GM21717 (cell line): ENCODE measurements at regions not wholly inside any gene's neighbourhood (a gene's known extent, or its start where the extent isn't known, plus 50 kb on each side); places are given as distances from the start of the nearest gene placed in this dataset.

Experiments used
- ATAC-seq: cut with Tn5 transposase; IDR thresholded peaks from one replicate; pipeline ENCODE4 v1.9.1; 2021; ENCODE audit warnings: mild to moderate bottlenecking, moderate library complexity; ENCODE audit not compliant: unreplicated experiment

DNA sequence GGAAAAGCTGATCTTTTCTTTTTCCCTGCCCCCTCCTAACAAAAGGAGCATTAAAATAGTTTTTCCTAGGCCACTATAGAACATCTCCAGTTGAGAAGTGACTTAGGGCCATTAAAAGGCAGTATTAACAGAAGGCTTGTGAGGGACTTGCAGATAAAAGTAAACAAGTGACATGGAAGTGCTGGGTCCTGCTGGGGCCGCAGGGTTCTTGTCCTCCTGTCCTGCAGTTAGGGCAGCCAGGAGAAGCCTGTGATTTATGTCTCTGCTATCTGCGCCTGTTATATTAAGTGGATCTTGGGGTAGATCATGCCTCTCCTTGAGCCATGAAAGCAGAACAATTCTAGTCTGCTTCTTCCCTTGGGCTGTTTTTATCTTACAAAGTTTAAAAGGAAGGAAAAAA, 271.4 kb upstream of the C11orf87 start:
- no peak for ATAC-seq

DNA sequence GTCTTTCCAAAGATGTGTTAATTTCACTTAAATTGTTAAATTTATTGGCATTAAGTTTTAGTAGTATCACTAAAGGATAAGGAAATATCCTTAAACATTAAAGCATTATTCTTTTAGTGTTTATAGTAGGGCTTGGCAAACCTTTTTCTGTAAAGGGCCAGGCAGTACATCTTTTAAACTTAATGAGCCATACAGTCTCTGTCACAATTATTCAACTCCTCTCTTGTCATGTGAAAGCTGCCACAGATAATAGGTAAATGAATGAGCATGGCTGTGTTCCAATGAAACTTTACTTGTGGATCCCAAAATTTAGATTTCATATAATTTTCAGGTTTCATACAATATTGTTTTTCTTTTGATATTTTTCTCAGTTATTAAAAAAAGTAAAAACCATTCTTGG, 268.2 kb upstream of the C11orf87 start:
- ATAC-seq: no peak

DNA sequence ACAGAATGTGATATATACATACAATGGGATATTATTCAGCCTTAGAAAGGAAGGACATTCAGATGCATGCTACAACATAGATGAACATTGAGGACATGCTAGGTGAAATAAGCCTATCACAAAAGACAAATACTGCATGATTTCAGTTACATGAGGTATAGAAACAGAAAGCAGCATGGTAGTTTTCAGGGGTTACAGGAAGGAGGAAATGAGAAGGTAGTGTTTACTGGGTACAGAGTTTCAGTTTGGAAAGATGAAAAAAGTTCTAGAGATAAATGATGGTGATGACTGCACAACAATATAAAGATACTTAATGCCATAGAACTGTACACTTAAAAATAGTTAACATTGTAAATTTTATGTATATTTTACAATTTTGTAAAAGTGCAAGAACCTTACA, 266.7 kb upstream of the C11orf87 start:
- peak; percentile 88 for ATAC-seq

DNA sequence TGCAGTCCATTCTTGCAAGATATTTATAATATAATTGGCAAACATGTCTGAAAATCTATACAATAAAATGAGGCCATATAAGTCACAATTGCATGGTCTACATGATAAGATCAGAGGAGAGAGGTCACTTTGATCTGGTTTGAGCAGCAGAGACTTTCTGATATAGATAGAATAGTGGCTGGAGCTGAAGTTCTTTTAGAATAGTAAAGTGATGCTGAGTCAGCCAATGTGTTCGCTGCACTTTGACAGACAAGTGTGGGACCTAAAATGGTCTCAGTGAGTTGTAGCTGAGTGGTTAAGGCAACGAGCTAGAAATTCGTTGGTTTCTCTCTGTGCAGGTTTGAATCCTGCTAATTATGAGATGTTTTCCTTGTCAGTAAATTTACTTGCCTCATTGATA, 257.0 kb upstream of the C11orf87 start:
- ATAC-seq: no peak

DNA sequence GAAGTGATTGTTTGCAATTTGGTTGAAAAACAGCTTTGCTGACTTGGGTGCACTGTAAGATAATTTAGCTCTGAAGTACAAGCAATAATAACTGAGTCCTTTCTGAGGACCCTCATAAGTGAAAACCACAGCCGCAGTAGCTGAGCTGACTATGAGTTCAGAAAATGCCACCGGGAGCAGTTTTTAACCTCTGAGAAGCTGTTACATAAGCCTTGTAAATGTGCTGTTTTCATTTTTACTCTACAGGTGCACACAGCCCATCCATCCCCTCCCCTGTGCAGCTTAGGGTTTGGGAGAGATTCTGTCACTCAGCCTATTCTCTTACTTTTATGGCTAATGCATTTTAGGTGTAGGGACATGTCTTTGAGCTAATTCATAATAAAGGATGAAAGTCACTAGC, 255.5 kb upstream of the C11orf87 start:
- ATAC-seq: no peak

DNA sequence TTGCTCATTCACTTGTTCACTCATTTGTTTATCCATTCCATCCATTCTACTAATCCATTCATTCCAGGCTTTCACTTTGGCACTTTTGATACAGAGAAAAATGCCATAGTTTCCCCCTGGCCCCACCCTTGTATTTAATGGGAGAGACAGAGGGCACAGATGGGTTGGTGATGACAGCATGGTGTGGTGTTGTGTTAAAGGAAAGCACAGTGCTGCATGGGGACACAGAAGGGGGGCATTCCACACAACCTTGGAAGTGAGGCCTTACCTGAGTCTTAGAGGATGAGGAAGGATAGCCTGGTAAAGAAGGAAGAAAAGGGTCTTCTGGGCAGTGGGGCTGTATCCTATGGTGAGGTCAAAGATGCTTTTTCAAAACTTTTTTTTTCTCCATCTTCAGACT, 248.5 kb upstream of the C11orf87 start:
- ATAC-seq: no peak

DNA sequence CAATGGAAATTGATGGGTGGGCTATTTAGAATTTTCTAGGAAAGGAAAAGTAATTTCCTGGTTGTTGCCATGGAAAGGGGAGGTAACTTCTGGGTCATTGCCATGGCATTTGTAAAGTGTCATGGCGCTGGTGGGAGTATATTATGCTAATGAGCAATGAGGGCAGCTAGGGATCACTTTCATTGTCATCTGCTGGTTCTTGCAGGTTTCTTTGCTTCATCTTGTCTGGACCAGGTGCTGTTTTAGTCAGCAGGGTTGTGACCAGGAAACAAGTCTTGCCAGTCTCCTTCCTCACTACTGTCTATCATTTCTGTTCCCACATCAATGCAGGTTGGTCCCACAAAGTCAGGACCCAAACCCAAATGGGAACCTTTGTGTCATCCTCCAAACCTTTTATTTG, 237.6 kb upstream of the C11orf87 start:
- no peak for ATAC-seq

DNA sequence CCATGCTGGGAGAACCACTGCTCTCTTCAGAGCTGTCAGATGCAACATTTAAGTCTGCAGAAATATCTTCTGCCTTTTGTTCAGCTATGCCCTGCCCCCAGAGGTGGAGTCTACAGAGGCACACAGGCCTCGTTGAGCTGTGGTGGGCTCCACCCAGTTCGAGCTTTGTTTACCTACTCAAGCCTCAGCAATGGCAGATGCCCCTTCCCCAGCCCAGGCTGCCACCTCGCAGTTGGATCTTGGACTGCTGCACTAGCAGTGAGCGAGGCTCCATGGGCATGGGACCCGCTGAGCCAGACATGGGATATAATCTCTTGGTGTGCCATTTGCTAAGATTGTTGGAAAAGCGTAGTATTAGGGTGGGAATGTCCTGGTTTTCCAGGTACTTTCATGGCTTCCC, 229.1 kb upstream of the C11orf87 start:
- ATAC-seq: no peak

DNA sequence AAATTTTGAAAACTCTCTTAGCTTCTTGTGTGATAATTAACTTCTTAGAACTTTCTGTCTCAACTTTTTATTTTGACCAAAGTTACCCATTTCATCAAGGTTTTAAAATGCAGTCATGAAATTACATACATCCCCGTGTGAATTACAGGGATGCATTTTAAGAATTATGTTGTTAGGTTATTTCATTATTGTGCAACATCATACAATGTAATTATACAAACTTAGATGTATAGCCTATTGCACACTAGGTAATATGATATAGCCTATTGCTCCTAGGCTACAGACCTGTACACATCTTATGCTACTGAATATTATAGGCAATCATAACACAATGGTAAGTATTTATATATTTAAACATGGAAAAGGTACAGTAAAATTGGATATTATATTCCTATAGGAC, 228.1 kb upstream of the C11orf87 start:
- no peak for ATAC-seq

DNA sequence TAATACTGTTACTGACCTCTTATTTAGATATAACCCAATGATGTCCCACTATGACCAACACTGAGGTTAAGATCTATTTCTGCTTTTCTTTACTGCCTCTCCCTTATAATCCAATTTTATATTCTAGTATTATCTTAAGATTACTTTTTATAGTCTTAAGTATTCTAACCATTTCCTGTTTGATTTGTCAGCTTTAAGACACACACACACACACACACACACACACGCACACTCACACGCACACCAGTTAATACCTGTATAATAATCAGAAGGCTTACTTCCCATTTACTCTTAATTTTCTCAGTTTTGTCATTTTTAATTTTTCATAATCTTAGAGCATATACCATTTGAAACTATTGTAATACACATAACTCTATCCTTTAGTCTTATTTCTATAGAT, 226.0 kb upstream of the C11orf87 start:
- no peak for ATAC-seq

DNA sequence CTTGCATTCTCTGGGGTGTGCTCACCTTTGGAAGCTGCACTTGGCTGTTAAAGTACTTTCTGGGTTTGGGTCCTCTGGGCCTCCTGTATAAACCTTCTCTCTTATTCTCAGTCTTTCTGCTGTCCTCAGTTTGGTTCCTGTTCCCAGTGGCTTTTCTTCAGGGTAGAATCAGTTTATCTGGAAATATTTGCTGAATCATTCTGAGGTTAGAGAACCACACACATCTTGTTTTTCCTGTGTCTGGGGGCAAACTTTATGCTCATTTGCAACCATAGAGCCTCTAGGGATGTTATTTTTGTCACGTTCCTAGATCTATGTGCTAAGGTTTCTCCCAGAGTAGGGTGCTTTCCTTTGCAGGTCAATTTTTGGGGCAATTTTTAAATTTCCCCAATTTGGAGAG, 224.3 kb upstream of the C11orf87 start:
- ATAC-seq: no peak

DNA sequence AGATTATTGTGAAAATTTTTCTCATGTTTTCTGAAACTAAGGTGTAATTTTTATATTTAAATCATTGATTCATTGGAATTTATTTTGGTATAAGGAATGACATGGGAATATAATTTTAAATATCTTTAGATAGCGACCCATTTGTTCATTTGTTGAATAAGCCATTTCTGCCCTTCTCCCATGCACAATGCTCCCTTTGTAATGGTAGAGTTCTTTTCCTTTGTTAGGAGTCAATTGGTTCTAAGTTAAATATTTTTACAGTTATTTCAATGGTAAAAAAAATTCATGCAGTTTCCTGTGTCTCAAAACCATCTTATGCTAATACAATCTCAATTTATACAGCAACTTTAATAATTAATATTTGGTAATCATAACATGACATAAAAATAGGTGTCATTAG, 218.8 kb upstream of the C11orf87 start:
- ATAC-seq: no peak

DNA sequence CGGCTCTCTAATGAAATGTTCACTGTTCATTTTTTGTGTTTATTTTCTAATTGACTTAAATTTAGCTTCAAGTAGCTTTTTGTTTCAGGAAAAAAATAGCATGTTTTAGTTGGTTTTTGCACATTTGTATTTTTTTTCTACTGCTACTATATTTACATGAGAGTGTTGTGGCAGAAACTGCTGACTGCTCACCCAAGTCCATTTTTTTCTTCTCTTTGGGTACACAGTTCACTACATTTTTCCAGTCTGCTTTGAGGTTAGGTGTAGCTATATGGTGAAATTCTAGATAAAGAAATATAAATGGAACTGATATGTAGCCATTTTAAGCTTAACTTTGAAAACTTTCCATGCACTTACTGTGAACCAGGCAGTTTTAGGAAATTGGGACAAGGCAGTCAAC, 216.7 kb upstream of the C11orf87 start:
- no peak for ATAC-seq

DNA sequence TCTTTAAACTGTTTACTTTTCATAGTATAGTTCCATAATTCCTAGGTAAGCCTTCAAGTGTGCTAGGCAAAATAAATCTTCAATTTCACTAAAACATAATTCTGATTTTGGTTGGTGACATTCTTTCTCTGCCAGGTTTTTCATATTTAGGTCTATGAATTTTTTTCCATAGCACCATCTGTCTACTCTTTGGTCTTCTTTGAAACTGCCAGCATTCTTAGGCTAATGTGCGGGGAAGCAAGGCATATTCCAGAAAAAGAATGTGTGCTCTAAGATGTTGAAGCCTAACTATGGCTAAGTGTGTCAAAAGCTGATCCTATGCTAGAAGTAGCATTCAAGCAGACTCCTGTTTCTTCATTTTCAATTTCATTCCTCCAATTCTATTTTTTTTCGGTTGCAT, 213.9 kb upstream of the C11orf87 start:
- ATAC-seq: no peak

DNA sequence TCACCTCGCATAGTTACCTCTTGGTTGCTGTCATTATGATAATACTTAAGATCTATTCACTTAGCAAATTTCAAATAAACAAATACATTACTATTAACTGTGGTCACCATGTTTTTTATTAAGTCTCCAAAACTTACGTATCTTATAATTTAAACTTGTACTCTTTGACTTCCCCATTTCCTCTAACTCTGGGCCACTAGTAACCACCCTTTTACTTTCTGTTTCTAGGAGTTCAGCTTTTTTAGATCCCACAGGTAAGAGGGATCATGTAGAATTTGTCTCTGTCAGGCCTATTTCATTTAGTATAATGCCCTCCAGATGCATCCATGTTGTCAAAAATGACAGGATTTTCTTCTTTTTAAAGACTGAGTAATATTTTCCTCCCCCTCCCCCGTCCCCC, 212.4 kb upstream of the C11orf87 start:
- no peak for ATAC-seq

DNA sequence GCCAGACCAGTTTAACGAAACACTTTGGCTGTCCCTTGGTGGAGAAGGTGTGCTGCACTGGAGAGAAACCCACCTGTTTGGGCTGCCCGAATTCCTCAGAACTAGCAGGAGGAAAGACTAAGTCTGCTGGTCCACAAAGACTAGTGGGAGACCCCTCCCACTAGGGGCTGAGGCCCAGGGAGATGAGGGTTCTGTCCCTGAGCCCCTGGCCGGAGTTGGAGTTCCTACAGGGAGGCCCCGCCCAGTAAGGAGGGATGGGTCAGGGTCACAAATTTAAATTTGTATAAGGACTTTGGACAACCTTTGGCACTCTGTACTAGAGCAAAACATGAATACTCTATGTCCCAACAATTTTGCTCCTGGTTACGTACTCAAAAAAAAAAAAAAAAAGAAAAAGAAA, 200.8 kb upstream of the C11orf87 start:
- no peak for ATAC-seq

DNA sequence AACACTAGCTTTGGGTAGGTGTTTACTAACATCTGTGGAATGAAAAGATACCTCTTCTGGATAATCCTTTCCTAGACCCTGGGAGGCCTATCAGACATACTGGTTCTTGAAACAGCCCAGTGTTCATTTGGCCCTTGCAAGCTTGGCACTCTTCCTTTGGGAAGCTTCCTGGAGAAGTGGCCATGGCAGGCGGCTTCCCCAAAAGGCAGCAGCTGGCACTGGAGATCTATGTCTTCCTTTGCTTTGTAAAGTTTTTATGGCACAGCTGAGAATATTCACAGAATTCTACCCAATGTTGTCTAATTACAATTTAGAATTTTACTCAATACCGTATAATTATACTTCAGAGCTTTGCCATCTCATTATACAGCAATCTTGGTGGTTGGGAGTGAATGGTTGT, 199.2 kb upstream of the C11orf87 start:
- no peak for ATAC-seq

DNA sequence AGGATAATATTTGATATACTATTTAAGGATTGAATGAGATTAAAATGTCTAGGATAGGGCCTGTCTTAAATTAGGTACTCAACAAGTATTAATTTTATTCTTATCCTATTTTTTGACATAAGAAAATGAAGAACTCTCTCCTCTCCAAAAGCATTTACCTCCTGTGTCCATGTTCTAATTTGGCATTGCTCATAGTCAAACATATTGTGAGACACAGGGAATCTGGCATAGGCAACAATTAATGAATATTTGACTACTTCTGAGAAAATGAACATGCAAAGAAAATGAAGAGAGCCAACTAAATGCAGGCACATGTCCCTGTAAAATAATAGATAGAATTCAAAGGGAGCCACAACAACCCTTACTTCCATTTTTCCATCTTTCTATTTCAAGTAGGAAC, 198.5 kb upstream of the C11orf87 start:
- no peak for ATAC-seq

DNA sequence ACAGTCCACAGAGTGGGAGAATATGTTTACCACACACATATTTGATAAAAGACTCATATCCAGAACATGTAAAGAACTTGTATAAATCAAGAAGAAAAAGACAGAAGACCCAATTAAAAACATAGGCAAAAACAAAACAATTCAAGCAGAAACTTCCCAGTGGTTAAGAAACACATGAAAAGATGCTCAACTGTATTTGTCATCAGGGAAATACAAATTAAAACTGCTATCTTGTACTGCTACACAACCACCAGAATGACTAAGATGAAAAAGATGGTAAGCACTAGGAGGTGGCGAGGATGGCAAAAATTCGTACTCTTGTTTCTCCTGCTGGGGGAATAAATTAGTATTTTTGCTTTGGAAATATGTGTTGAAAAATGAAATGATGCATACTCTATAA, 192.3 kb upstream of the C11orf87 start:
- ATAC-seq: no peak

DNA sequence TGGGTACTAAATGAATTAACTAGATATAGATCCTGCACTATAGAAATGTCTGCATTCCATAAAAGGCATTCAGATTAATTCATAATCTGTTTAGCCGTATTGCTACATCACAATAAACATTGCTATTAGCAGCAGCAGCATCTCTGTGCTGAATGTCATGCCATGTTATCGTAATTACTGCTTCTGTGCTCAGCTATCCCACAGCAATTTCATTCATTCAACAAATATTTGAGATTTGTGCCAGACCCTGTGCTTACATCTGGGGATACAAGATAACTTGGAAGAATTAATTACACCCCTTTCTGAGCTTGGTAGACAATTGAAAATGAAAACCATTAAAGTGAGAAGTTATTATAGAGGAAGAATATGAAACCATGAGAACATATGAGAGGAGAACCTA, 185.8 kb upstream of the C11orf87 start:
- no peak for ATAC-seq

DNA sequence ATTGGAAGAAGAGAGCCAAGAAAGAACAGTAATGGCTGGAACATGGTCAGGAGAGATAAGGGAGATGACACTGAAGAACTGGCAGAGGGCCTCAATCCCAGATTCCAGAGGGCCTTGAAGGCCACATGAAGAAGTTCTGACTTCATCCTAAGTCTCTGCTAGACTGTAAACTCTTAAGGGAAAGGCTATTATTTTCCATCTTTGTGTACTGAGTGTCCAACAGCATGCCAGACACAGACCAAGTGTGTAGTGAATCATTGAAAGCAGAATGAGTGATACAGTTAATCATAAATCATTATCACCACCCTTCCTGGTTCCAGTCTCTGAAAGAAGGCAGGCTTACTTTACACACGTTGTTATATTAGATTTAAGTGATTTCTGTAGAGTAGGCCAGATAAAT, 185.3 kb upstream of the C11orf87 start:
- no peak for ATAC-seq

DNA sequence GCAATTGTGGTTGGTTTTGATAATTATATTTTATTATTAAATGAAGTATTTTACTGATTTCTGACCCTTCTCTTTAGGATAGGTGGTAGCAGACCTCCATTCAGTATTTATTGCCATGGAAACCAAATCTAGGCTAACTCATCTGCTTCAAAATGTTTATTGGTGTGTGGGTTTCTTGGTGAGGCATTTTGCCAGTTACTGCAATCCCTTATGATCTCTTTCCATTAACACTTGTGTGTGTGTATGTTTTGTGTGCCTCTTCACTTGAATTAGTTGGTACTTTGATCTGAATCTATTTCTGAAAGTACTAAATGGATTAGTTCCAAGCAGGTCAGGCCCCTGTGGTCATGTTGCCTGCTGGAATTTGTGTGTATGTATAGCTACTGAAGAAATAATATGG, 184.4 kb upstream of the C11orf87 start:
- no peak for ATAC-seq

DNA sequence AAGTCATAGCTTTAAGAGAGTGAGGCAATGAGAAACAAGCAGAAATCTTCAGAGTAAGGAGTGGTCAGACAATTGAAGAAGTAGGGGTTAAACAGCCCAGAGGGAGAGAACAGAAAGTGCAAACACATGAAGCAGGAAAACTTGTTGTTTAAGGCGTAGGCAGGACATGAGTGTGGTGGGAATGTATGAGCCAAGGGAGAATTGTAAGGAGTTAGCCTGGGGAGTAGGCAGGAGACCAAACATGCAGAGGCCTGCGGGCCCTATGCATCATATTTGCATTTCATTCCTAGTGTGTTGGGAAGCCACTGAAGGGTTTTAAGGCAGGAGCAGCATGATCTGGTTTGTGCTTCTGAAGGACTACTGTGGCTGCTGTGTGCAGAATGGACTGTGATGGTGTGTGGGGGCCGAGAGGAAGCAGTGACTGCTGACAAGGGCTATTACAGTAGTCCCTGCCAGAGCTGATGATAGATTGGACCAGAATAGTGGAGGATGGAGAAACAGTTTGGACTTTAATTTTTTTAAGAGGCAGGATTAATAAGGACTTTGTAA, 179.9 kb upstream of the C11orf87 start:
- no peak for ATAC-seq

DNA sequence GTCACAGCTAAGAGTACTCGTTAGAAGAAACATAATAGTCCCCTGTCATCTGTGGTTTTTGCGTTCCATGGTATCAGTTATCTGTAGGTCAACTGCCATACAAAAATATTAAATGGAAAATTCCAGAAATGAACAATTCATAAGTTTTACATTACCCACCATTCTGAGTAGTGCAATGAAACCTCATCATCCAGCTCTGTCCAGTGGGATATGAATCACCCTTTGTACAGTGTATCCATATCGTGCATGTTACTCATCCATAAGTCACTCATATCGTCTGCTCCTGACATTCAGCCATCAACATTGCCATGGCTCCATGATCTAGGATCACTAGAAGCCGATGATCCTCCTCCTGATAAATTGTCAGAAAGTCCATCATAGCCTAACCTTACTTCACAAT, 174.9 kb upstream of the C11orf87 start:
- ATAC-seq: no peak
